GM19463 (cell line): ENCODE measurements at regions not wholly inside any gene's neighbourhood (a gene's known extent, or its start where the extent isn't known, plus 50 kb on each side); places are given as distances from the start of the nearest gene placed in this dataset.
"Not testable (repeated sequence)": the region's sequence is repeated elsewhere in the genome, so short reads cannot be mapped to it uniquely, and the experiment has no call there.

Source experiments
- ATAC-seq: cut with Tn5 transposase; IDR thresholded peaks from one replicate; pipeline ENCODE4 v1.9.1; 2021; ENCODE audit warnings: mild to moderate bottlenecking, moderate library complexity; ENCODE audit not compliant: unreplicated experiment

DNA sequence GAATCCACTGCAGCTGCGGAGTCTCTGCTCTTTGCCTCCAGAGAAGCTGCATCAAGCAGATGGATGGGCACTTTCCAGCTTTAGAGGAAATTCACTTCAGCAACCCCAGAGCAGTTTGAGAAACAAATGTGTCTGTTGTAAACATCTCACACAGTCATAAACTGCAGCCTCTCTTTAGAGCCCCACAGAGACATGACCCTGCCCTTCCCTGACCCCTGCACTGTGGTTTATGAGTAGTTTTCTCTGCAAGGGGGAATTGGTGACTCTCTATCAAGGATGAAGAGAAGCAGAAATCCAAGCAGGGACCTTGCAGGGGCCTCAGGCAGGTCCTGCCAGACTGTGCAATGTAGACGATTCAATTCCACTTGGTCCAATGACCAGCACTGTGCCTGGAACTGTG is 160.2 kb downstream of the SH2D4B start:
- ATAC-seq = no peak

DNA sequence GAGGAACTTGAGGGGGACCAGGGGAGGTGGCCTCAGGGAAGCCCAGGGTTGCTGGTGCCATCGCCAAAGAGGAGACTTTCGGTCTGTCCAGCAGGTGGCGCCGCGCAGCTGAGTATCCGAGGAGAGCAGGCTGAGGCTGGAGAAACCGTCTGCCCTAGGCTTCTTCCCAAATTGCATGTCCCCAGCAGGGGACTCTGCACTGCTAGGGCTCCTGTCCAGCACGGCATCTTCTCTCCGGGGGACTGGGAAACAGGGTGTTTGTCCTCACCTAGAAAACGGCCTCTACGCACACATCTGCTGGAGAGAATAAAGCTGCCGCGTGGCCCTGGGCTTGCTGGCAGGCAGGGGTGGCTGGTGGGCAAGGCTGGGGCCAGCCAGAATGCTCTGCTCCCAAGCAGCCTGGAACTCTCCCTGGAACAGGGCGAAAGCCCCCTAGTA is 161.9 kb downstream of the SH2D4B start:
- ATAC-seq = peak; percentile 93

- no peak for ATAC-seq
These were observed 162.6 kb downstream of the SH2D4B start for GRCh38 chr10:80700252-80700651.

GRCh38 chr10:80700760-80701444 is 163.2 kb downstream of the SH2D4B start:
- no peak for ATAC-seq

GRCh38 chr10:80701706-80702105 is 164.0 kb downstream of the SH2D4B start:
- ATAC-seq = no peak

- ATAC-seq = no peak
These were observed 164.4 kb downstream of the SH2D4B start for GRCh38 chr10:80702143-80702542.

DNA sequence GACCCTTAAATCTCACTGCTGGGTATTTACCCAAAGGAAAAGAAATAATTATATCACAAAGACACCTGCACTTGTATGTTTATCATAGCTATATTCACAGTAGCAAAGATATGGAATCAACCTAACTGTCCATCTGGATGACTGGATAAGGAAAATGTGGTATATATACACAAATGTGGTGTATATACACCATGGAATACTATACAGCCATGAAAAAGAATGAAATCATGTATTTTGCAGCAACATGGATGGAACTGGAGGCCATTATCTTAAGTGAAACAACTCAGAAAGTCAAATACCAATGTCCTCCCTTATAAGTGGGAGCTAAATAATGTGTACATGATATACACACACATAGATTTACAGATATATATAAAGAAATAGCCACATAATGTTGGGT is 168.2 kb downstream of the SH2D4B start:
- ATAC-seq = no peak

GRCh38 chr10:80708185-80708584 is 170.5 kb downstream of the SH2D4B start:
- no peak for ATAC-seq

- ATAC-seq = no peak
These were observed 171.1 kb downstream of the SH2D4B start for GRCh38 chr10:80708808-80709207.

DNA sequence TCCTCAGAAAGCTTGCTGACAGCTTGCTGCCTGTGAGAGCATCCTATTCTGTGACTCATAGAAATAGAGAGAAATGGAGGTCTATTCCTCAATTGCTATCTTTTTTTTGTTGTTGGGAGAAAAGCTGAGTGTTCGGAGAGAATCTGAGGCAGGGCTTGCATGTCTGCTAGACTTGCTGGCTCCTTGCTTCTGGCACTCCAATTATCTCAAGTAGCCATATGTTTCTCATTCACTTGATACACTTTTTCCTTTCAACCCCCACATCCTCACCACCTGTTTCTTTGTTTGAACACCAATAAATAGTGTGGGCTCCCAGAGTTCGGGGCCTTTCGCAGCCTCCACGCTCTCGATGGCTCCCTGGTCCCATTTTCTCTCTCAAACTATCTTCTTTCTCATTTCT is 172.2 kb downstream of the SH2D4B start:
- no peak for ATAC-seq

GRCh38 chr10:80713398-80713928 is 175.8 kb downstream of the SH2D4B start:
- no peak for ATAC-seq

GRCh38 chr10:80714566-80714965 is 176.9 kb downstream of the SH2D4B start:
- no peak for ATAC-seq

- no peak for ATAC-seq
These were observed 180.3 kb downstream of the SH2D4B start for GRCh38 chr10:80718024-80718423.

DNA sequence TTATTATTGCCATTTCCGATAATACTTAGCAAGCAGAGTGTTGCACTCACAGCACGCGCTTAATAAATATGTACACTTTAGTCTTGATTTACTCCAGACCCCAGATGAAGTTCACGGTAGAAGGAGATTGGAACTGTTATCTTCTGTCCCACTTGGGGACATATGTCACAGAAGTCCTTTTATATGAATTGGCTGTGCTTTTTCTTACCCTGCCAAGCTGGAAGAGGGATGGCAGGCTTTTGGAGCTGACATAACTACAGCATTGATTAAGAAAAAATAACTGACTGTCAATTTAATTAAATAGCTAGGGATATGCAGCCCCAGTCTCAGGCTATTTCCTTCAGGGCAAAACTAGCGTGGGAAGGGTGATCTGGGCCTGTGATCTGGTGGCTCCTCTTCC is 182.2 kb downstream of the SH2D4B start:
- ATAC-seq = no peak

DNA sequence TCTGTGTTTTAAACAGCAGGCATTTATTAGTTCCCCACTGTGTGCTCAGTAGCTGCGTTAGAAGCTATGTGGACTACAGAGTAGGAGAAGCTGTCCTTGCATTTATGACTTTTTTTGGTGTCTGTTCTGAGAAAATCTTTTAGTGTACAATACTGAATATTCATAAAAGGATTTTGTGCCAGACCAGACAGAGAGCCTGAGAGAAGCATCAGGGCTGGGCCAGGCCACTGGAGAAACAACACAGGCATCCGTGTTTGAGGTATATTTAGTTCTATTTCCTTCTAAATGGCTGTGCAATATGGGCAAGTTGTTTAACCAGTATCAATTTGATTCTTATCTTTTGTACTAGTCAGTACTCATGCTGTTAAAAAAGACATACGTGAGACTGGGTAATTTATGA is 182.8 kb downstream of the SH2D4B start:
- no peak for ATAC-seq

DNA sequence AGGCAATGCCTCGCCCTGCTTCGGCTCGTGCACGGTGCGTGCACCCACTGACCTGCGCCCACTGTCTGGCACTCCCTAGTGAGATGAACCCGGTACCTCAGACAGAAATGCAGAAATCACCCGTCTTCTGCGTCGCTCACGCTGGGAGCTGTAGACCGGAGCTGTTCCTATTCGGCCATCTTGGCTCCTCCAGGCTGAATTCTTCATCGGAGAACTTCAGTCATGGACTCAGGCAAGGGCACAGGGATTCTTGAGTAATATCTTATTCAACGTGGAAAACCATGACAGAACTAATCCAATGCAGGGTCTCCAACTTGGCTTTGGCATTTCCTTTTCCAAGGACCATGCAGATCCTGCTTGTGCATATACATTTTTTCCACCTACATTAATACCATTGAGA is 190.7 kb downstream of the SH2D4B start:
- not testable (repeated sequence) for ATAC-seq

GRCh38 chr10:80729896-80730295 is 192.2 kb downstream of the SH2D4B start:
- no peak for ATAC-seq

DNA sequence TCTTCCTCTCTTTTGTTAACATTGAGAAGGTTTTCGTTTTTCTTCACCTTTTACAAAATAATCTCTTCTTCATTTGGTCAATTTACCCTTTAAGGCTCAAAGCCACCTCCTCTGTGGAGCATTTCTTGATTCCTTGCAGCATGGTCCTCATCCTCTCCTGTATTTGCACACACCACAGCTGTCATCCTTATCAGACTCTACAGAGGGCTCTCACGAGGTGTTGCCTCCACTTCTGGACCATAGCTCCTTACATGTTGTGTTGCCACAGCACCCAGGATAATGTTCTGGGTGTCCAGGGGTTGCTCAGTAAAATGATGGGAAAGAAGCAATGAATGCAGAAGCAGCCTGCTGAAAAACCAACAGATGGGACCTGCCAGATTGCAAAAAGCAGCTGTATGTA is 192.8 kb downstream of the SH2D4B start:
- no peak for ATAC-seq

DNA sequence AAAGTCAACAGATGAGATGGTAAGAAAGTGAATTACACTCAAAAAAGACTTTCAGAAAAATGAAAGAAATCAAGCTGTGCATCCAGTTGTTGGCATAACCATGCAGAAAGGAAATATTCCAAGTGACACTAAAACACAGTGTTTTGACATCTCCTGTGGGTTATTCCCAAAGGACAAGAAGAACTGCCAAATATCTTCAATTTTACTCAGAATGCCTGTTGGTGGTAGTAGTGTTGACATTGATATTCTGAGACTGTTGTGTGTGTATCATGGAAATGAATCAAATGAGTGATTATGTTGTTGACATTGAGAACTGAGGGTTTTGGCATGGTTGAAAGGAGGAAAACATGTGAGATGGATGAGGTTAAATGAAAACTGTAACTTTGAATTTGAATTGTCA is 196.9 kb downstream of the SH2D4B start:
- no peak for ATAC-seq

DNA sequence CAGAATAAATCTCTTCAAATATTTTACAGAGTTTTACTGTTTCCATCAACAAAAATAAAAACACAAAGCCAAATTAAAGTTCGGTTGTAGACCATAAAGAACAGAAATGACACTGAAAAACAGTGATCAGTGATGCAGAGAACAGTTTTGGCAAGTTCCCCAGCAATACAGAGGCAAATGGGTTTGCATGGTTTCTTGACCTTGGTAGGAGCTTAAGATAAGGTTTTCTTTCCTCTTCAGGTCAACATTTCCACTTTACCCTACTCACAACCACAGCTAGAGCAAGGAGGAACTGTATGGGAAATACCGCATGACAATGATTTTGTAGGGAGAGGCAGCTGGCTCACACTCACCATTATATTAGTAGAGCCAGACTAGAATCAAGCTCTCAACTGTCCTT is 199.5 kb downstream of the SH2D4B start:
- no peak for ATAC-seq

DNA sequence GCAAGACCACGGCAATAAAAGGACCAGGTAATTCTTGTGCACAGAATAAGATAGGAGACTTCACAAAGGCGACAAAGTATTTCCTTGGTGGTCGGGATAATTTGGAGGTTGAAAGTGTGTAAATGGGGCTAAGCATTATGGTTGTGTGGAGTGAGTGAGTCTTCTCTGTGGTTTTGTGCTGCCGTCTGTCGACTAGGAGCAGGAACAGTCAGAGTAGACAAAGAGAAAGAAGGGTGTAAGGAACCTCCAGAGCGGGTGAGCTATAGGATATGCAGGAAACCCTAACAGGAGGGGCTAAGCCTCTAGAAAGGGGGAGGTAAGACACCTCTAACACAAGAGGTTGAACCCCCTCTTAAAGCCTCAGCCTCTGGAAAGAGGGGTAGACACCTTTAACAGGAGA is 201.6 kb downstream of the SH2D4B start:
- no peak for ATAC-seq

- no peak for ATAC-seq
These were observed 202.4 kb downstream of the SH2D4B start for GRCh38 chr10:80739963-80740715.
